Bronchial epithelial cell (primary cell): ENCODE measurements at regions not wholly inside any gene's neighbourhood (a gene's known extent, or its start where the extent isn't known, plus 50 kb on each side); places are given as distances from the start of the nearest gene placed in this dataset.

Source experiments
- DNase-seq: peaks from one replicate; pipeline ENCODE4 v3.0.0-alpha.2; 2010; ENCODE audit warnings: low read depth
- FAIRE-seq: peaks from 2 replicates; lab custom pipeline; 2011; peaks lifted over from hg19 to GRCh38; lab: Jason Lieb, UNC
- H3K27me3 ChIP-seq: 2 replicates; pipeline ENCODE4 v1.5.1; 2011; ENCODE audit warnings: low read length; ENCODE audit not compliant: control insufficient read depth, insufficient read depth
- H3K36me3 ChIP-seq: 2 replicates; pipeline ENCODE4 v1.5.1; 2011; ENCODE audit warnings: low read length; ENCODE audit not compliant: control insufficient read depth, insufficient read depth
- H3K4me3 ChIP-seq: 2 replicates; pipeline ENCODE4 v1.5.1; 2011; ENCODE audit warnings: mild to moderate bottlenecking, low read depth, low read length, control low read depth
- CTCF ChIP-seq: IDR thresholded peaks from 2 replicates; pipeline ENCODE4 v1.5.1; 2011; ENCODE audit warnings: mild to moderate bottlenecking, moderate library complexity, low read length, control low read depth, inconsistent platforms; ENCODE audit not compliant: insufficient read depth, severe bottlenecking

- Histone ChIP-seq H3K36me3 (no peaks in the 10 kb centered on the region), H3K4me3 (no peak overlapping the region), H3K27me3 (no peaks in the 10 kb centered on the region)
- FAIRE-seq (no peak), DNase-seq (no peak)
- no peak for TF ChIP-seq CTCF
Measured at GRCh38 chr2:221360742-221361141, 211.4 kb downstream of the EPHA4 start.

DNA sequence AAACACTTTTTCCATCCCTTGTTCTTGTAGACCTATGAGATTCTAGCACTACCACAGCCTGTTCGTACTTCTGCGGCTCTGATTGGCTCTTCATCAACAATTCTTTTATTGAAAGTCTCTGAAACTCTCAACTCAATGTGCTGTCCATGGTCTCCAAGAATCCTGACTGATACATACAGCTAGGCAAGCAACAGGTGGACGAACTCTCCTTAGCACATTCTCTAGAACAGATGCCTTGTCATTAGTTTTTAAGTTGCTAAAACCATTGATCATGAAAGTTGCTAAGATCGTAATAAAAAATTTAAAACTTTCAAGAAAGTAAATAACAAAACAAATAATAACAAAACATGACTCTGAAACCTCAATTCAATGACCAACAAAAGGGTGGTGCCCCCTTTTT lies 210.5 kb downstream of the EPHA4 start:
- Histone ChIP-seq H3K36me3 (no peaks in the 10 kb centered on the region), H3K27me3 (no peaks in the 10 kb centered on the region), H3K4me3 (no peak overlapping the region)
- DNase-seq (no peak), FAIRE-seq (peak; percentile 40)
- no peak for TF ChIP-seq CTCF

DNA sequence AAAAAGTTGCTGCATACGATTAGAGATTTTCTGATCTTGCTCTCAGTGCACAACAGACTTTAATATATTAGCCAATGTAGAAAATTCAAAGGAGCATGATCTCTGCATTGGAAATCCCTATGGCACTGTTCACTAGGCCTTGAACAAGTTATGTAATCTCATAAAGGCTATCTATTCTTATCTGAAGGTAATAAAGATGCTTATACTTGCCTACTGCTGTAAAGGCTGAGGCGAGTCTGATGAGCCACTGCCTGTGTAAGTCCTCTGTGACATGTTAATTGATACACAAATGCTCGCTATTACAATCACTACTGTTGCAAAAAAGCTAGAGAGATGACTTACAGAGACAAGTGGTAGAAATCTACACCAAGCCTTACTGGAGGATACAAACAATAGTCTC lies 207.4 kb downstream of the EPHA4 start:
- no peak for FAIRE-seq
- no peak for TF ChIP-seq CTCF
- H3K27me3 ChIP-seq = no peaks in the 10 kb centered on the region
- H3K36me3 ChIP-seq = no peaks in the 10 kb centered on the region
- H3K4me3 ChIP-seq = no peak overlapping the region
- DNase-seq = no peak
